ENCODE measurements at regions not wholly inside any gene's neighbourhood (a gene's known extent, or its start where the extent isn't known, plus 50 kb on each side); places are given as distances from the start of the nearest gene placed in this dataset.

GRCh38 chr7:119421657-119422056, 851.3 kb upstream of the KCND2 start:
- TF ChIP-seq EZH2 (IDR thresholded peaks at IDR 0.05) = no peak
- TF ChIP-seq POLR2AphosphoS5 (IDR thresholded peaks at IDR 0.05; ENCODE audit: borderline replicate concordance, low read depth, low read length) = no peak
